ENCODE measurements at regions not wholly inside any gene's neighbourhood (a gene's known extent, or its start where the extent isn't known, plus 50 kb on each side); places are given as distances from the start of the nearest gene placed in this dataset.

- Mint-ChIP-seq H3K4me1 (peaks cover 8% of the 10 kb centered on the region), H3K9me3 (peaks cover 8% of the 10 kb centered on the region; the same call in 2 of the 3 replicates), H3K27ac (no peak overlapping the region), H3K36me3 (ENCODE audit: low read depth) (no peaks in the 10 kb centered on the region), H3K4me3 (no peak overlapping the region), H3K27me3 (ENCODE audit: insufficient read depth, low read depth, poor library complexity) (no peaks in the 10 kb centered on the region)
- peaks cover 8% of the 10 kb centered on the region for H3K4me1 ChIP-seq (ENCODE audit: insufficient read depth)
- H3K27me3 ChIP-seq (ENCODE audit: insufficient read depth): no peaks in the 10 kb centered on the region
- no peaks in the 10 kb centered on the region for H3K79me2 ChIP-seq (replicated peaks; ENCODE audit: insufficient read depth)
- no peak for TF ChIP-seq POLR2AphosphoS5 (IDR thresholded peaks at IDR 0.05; ENCODE audit: low read depth)
- no peak for TF ChIP-seq CREB1 (CRISPR knock-in tag; IDR thresholded peaks at IDR 0.05; ENCODE audit: low read depth)
- no peak for TF ChIP-seq ZNF114 (CRISPR knock-in tag; IDR thresholded peaks at IDR 0.05)
- TF ChIP-seq CTCF (conservative IDR thresholded peaks at IDR 0.05; ENCODE audit: low read depth in 2 of 2): no peak
- no peak for TF ChIP-seq REST (IDR thresholded peaks at IDR 0.05; ENCODE audit: unreplicated experiment)
- no peak for TF ChIP-seq EZH2 (IDR thresholded peaks at IDR 0.05; ENCODE audit: low read depth, unreplicated experiment)
- no peak for TF ChIP-seq STAT1 (IDR thresholded peaks at IDR 0.05; ENCODE audit: unreplicated experiment)
- no peak for TF ChIP-seq ETS1 (IDR thresholded peaks at IDR 0.05)
- TF ChIP-seq ZNF462 (CRISPR knock-in tag; IDR thresholded peaks at IDR 0.05): no peak
- no peak for TF ChIP-seq ZNF331 (CRISPR knock-in tag; IDR thresholded peaks at IDR 0.05; ENCODE audit: low read depth)
- TF ChIP-seq EZH2phosphoT487 (IDR thresholded peaks at IDR 0.05; ENCODE audit: unreplicated experiment): no peak
- TF ChIP-seq JUNB (IDR thresholded peaks at IDR 0.05; ENCODE audit: unreplicated experiment): no peak
- no peak for TF ChIP-seq NANOG (IDR thresholded peaks at IDR 0.05; ENCODE audit: borderline replicate concordance)
- H3K36me3 ChIP-seq (ENCODE audit: insufficient read depth): no peaks in the 10 kb centered on the region
- no peak overlapping the region for H3K27ac ChIP-seq (ENCODE audit: low read depth)
- no peaks in the 10 kb centered on the region for H3F3A ChIP-seq (replicated peaks; ENCODE audit: low read depth)
- no peak for DNase-seq (ENCODE audit: low spot score)
- no peak overlapping the region for H3K4me3 ChIP-seq
- 0 out of 2 replicates have a peak, but pooled peaks cover 8% of the 10 kb centered on the region for H3K9me2 ChIP-seq (ENCODE audit: insufficient read depth)
- no peak for ATAC-seq
- H2AFZ ChIP-seq: no peak overlapping the region
- H3K4me2 ChIP-seq: no peak overlapping the region
- H4K20me1 ChIP-seq (replicated peaks; ENCODE audit: insufficient read depth): no peaks in the 10 kb centered on the region
These were observed 130.9 kb downstream of the MAP3K7 start for GRCh38 chr6:90456001-90456400.
